ENCODE measurements at regions not wholly inside any gene's neighbourhood (a gene's known extent, or its start where the extent isn't known, plus 50 kb on each side); places are given as distances from the start of the nearest gene placed in this dataset.

DNA sequence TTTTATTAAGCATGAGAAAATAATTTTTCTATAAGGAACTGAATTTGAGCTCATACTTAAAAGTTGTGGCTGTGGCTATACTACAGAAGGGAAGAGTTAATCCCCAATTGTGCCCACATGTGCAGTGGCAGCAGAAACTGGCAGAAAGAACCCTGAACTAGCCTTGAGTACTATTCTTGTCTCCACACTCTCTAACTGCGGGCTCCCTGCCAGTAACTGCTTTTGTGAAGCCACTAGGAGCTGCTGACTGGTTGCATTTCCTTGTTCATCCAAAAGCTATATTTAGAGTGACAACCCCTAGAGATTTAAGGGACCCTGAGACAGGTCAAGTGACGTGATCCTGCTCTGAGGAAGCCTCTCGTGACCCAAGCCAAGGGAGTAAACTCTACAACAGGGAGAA lies 238.6 kb downstream of the ELAVL2 start:
- peak in 1 of 11 donors; percentile 8 for DNase-seq (ENCODE audit: extremely low read depth in 1 of 11, low read depth in 9 of 11, low spot score in 4 of 11)

DNA sequence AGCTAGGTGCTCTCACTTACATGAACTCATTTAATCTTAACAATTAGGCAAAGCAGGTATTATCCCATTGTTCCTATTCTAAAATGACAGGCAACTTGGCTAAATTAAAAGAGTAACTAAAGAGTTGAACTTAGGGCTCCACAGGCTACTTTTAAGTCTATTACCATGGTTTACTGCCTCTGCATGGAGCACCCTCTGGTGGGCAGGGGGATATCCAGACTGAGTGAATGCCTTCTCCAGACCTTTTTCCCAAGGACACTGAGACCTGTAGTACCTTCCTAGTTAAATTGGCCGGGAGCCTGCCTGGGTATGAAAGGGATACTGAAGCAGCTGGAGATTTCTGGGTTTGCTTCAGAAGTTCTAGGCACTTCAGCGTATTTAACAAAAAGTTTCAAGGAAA lies 238.1 kb downstream of the ELAVL2 start:
- DNase-seq (ENCODE audit: extremely low read depth in 1 of 11, low read depth in 9 of 11, low spot score in 4 of 11): no peak

DNA sequence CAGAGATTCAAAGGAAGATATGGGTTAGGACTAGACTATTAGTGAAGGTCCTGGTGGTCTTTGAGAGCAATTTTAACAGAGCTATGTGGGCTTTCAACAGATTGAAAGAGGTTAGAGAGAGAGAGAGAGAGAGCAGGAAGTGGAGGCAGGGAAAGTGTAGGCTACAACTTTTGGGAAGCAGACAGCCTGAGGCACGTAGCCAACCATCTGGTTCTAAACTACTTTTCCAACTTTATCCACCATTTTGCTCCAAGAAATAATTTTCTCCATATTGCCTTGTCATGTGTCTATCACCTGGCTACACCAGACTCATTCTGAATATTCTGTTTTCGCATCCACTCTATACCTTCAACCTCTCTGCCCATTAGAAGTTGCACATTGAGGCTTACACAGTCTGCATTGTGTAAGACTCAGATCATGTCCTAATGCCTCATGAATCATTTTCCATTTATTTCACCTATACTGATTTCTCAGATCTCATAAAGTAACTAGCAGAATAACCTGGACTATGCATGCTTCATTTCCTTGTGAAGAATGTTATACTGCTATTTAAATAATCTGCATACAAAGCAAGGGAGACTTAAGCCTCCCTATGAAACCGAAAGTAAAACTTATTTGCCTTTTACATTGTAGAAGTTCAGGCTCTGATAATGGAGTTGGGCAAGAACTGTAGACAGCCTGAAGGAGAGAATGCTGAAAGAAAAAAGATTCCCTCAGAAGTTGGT lies 235.6 kb downstream of the ELAVL2 start:
- no peak for DNase-seq (ENCODE audit: extremely low read depth in 1 of 11, low read depth in 9 of 11, low spot score in 4 of 11)

DNA sequence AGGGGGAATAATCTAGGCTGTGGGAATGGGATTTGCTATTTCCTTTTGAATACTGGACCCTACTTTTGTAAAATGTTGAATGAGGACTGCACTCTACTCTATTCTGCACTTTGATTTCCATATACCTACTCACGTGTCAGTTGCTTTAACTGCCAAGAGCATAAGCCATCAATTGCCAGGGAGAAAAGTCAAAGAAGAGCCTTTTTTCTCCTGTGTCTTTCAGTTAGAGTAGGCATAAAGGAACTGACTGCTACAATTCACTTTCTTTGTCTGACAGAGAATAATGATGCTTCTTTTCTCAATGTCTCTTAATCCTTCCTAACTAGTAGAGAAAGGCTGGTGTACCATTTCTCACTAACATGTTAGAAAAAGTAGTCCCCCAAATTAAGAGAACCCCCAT lies 231.6 kb downstream of the ELAVL2 start:
- no peak for DNase-seq (ENCODE audit: extremely low read depth in 1 of 11, low read depth in 9 of 11, low spot score in 4 of 11)

DNA sequence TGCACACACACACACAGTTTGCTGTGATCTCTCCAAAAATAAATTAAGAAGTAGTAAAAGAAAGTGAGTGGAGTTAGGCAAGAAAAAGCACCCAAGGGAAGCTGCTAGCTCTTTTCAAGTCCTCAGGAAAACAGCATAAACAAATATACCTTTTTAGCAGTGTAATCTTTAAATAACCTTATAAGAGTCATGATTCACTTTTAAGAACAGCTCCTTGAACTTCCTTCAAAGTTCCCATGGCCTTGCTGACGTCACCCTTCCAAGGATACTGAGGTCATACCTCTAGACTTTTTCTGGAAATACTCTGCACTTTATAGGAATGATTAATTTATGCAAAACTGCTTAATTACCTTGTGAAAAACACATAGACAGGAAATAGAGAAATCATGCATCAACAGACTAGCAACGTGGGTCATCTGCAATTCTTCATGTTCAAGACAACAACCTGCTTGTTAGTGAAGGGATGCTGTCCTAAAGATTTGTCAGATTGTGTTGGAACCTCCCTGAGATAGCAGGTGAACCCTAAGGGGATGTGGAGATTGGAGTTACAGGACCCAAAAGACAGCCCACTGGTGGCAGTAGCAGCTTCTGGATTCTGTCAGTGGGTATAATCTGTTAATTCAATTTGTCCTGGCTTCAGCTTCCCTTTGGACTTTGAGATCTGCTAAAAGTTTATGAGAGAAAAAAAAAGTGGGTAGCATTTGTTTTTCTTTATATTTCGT lies 229.0 kb downstream of the ELAVL2 start:
- no peak for DNase-seq (ENCODE audit: extremely low read depth in 1 of 11, low read depth in 9 of 11, low spot score in 4 of 11)

DNA sequence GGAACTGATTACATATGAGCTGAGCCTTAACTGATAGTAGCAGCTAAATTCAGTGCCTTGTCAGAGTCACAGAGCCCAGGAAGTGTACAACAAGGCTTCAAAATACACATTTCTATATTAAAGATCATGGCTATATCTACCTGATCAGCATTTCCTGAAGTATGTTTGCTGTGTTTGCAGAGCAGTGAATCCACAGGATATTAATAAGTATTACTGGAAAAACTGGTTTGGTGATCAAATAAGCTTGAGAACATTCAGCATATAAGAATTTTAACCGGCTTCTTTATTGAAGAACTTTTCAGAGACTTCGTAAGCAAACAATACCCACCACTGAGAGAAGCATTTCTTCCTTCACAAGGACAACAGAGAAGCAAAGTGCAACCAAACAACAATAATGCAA lies 227.0 kb downstream of the ELAVL2 start:
- DNase-seq (ENCODE audit: extremely low read depth in 1 of 11, low read depth in 9 of 11, low spot score in 4 of 11): peak in 2 of 11 donors; percentile 27 to 31

DNA sequence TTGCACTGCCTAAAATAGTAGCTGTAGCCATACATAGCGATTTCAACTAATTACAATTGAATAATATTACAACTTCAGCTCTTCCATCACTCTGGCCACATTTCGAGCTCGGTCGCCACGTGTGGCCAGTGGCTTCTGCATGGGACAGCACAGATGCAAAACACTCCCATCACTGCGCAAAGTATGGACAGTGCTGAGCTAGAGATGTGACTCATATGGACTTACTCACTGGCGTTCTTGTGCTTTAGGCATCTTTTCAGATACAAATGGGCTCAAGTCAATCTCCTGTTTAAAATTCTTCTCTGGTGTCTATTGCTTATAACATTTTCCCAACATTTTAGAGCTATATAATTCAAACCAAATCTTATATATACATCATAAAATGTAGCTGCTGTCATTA lies 222.7 kb downstream of the ELAVL2 start:
- DNase-seq (ENCODE audit: extremely low read depth in 1 of 11, low read depth in 9 of 11, low spot score in 4 of 11): no peak

DNA sequence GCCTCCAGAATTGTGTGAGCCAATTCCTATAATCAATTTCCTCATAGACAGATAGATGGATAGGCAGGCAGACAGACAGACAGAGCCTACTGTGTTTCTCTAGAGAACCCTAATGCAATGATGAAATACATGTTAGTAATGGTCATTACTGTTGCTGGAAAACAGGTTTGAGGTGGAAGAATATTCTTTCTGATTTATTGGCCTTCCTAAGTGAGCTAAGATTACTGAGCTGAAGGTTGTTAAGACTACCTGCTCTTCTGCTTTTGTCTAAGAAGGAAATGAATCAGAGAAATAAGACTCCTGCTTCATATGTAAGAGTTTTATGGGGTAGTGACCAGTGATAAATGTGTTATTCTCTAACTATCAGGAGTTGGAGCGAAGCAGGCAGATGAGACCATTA lies 219.9 kb downstream of the ELAVL2 start:
- DNase-seq (ENCODE audit: extremely low read depth in 1 of 11, low read depth in 9 of 11, low spot score in 4 of 11): no peak

DNA sequence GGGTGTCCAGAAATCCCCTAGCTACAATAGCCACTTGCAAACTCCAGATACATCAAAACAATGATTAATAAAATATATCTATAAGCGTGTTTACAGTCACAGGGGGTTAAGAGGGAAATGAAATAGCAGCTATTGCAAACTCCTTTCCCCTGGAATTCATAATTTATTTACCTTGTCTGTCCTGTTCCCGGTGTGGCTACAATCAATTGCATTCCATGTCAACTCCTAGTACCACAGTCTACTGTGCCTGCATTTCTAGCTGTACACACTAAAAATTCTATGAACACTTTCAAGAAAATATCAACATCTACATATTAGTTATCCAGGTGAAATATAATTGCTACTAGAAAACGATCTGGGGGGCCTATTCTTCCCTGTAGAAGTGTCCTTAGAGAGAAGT lies 217.6 kb downstream of the ELAVL2 start:
- DNase-seq (ENCODE audit: extremely low read depth in 1 of 11, low read depth in 9 of 11, low spot score in 4 of 11): no peak

DNA sequence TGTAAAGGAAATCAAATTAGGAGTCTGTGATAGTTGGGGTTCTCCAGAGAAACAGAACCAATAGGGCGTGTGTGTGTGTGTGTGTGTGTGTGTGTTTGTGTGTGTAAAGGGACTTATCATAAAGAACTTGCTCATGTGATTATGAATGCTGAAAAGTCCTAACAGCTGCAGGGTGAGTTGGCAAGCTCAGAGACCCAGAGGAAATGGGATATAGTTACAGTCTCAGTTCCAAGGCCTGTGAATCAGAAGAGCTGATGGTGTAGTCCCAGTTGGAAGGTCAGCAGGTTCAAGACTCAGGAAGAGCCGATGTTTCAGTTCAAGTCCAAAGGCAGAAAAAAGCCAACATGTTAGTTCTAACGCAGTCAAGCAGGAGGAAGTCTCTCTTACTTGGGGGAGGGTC lies 214.2 kb downstream of the ELAVL2 start:
- DNase-seq (ENCODE audit: extremely low read depth in 1 of 11, low read depth in 9 of 11, low spot score in 4 of 11): no peak

DNA sequence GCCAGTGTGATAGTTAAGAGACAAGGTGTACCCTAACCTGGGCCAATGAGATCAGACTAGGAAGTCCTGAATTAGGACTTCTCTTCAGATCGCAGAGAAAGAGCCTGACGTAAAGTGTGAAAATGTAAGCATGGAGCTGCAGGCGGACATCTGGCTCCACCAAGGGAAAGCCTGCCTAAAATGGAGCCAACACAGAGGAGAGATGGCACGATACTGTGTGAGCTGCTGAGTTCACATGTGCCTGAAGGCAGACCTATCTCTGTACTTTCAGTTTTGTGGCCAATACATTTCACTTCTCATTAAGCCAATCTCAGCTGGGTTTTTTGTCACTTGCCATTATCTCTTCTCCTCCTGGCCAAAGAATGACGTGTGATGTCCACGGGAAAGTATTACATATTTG lies 210.5 kb downstream of the ELAVL2 start:
- DNase-seq (ENCODE audit: extremely low read depth in 1 of 11, low read depth in 9 of 11, low spot score in 4 of 11): no peak

DNA sequence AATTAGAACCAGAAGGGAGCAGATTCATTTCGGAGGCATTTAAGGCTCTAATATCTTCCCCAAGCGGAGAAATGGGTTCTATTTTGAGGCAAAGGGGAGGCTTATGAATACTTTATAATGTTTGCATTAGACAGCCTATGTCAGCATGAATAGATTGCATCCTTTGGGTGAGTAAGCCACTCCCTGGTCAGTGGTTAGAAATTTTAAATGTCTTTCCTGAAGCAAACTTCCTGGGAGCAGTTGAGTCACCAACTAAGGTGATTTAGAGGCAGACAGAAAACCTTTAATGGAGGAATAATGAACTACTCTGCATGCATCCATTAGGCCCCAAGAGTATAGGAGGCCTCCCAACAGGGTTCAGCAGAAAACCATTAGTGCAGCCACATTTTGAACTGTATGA lies 204.9 kb downstream of the ELAVL2 start:
- no peak for DNase-seq (ENCODE audit: extremely low read depth in 1 of 11, low read depth in 9 of 11, low spot score in 4 of 11)

DNA sequence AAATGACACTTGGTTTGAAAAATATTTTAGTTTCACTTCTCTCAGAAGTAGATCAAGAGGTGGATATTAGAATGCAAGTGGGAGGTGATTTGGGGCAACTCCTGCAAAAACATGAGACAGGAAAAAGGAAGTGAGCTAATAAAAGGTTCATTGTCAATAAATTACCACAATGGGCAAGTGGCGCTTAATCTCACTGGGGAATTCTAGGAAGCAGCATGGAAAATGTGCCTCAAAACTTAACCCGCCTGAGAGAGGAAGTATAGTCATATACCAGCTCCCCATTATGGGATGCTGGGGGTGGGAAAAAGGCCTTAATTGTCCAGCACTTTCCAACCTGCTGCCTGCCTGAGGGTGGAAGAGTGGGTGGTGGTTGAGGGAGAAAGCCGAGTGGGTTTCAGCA lies 204.1 kb downstream of the ELAVL2 start:
- DNase-seq (ENCODE audit: extremely low read depth in 1 of 11, low read depth in 9 of 11, low spot score in 4 of 11): no peak

DNA sequence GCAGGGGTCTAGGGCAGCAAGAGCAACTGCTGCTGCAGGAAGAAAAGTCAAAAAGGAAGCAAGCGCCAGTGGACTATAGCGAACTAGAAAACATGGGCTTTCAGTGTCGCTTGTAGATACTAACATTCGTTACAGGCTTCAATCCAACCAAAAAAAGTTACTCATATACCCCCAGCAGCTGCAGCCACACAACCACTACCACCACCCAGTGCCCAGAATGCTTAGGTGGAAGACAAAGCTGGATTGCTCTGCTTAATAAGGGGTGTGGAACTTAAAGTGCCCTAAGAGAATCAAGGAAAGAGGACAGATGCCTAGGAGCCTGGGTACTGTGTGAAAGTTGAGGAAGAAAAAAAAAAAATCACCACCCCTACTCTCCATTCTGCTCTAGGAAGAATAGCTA lies 203.6 kb downstream of the ELAVL2 start:
- DNase-seq (ENCODE audit: extremely low read depth in 1 of 11, low read depth in 9 of 11, low spot score in 4 of 11): no peak

DNA sequence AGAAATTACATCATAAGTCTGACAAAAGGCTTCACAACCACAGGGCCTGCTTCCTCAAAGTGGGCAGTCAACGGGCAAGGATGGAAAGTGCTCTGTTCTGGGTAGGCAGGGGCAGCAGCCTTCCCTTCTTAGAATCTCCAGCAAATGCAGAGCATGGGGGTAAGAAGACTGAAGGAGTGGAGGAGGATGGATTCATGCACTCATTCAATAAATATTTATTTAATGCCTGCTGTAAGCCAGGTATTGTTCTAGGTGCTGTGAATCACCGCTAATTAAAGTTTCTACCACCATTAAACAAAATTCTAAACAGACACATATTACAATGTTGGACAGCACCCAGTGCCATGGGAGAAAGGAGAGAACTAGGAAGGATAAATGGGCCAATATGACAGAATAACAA lies 195.6 kb downstream of the ELAVL2 start:
- DNase-seq (ENCODE audit: extremely low read depth in 1 of 11, low read depth in 9 of 11, low spot score in 4 of 11): no peak

DNA sequence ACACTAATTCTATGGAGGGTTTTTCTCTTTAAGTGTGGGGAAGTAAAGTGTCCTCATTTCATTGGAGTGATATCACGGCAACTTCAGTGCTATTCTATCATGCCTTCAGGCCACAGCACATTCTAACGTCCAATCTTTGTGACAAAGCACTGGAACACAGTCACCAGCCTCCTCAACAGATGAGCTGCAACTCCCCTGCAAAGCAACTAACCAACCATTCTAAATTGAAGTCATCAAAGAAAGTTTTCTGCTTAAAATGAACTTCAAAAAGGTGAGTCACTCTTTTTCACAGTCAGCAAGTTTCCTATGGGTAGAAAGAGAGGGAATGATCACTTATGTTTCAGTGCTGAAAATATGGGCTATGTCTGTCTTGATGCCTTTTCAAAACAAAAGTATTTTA lies 190.8 kb downstream of the ELAVL2 start:
- no peak for DNase-seq (ENCODE audit: extremely low read depth in 1 of 11, low read depth in 9 of 11, low spot score in 4 of 11)

DNA sequence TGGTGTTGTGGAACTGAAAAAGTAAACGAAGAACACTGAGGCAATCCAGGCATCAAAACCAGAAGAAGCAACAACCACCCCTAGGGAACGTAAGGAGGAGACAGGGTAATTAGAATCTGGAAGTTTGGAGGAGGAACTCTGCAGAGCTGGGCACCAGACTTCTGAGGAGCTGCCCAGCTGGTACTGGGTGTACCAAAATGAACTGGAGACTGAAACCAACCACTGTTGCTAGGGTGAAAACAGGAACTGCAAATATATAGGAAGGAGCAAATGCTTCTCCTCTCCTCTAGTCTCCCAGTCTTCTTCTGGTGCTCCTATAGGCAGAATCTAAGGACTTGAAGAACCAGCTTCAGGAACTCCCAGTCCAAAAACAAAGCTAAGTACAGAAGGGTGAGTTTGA lies 189.8 kb downstream of the ELAVL2 start:
- DNase-seq (ENCODE audit: extremely low read depth in 1 of 11, low read depth in 9 of 11, low spot score in 4 of 11): no peak

DNA sequence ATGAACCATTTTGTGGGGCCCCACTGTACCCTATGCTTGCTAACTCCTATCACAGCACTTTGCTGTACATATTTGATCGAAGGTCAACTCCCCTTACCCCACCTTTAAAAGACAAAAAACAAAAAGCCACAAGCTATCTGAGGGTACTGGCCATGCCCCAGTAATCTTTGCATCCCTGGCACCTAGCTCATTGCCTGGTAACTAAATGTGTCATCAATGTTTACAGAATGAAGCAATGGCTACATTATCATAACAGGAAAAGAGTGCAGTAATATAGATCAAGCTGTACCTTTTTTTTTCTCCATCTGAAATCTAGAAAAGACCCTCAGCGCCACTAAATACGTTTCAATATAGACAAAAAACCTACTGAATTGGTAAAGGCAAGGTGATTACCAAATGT lies 188.0 kb downstream of the ELAVL2 start:
- DNase-seq (ENCODE audit: extremely low read depth in 1 of 11, low read depth in 9 of 11, low spot score in 4 of 11): no peak

DNA sequence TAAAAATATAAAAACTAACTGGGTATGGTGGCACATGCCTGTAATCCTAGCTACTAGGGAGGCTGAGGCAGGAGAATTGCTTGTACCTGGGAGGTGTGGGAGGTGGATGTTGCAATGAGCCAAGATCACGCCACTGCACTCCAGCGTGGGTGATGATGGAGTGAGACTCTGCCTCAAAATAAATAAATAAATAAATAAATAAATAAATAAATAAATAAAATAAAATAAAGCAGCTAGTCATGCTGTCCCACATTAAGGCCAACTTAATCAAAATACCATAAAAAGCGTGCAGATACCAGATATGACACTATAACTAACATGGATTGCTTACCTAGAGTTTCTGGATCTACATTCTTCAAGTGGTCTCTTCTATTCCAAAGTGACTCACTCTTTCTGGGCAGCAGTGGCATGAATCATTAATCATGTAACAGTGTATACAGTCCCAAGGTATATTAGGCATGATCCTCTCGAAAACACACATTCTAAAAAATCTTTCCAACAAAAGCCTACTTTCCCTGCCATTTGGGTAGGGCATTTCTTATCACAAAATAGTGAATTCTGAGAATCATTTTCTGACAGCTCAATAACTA lies 187.1 kb downstream of the ELAVL2 start:
- DNase-seq (ENCODE audit: extremely low read depth in 1 of 11, low read depth in 9 of 11, low spot score in 4 of 11): no peak
